Fibroblast of skin of right biceps (primary cell): ENCODE measurements at regions not wholly inside any gene's neighbourhood (a gene's known extent, or its start where the extent isn't known, plus 50 kb on each side); places are given as distances from the start of the nearest gene placed in this dataset.

Experiments
- DNase-seq: peaks from one replicate; pipeline ENCODE4 v3.0.0-alpha.2; 2013

- peak; percentile 17 for DNase-seq
Observed at GRCh38 chr4:152109531-152110509, 349.0 kb upstream of the GATB start.

- DNase-seq, result no peak
Observed at GRCh38 chr4:152107736-152108500, 347.1 kb upstream of the GATB start.

- DNase-seq, result no peak
Observed at GRCh38 chr4:152106781-152107321, 346.0 kb upstream of the GATB start.

- DNase-seq, result peak; percentile 98
Observed at GRCh38 chr4:152106113-152106763, 345.4 kb upstream of the GATB start.

GRCh38 chr4:152104901-152105357 is 344.1 kb upstream of the GATB start:
- DNase-seq, result peak; percentile 10

GRCh38 chr4:152104356-152104755 is 343.5 kb upstream of the GATB start:
- no peak for DNase-seq

- DNase-seq, result no peak
Observed at GRCh38 chr4:152103181-152103901, 342.5 kb upstream of the GATB start.

- no peak for DNase-seq
Observed at GRCh38 chr4:152102436-152103000, 341.7 kb upstream of the GATB start.

- peak; percentile 79 for DNase-seq
Observed at GRCh38 chr4:152101556-152102435, 341.0 kb upstream of the GATB start.

- DNase-seq, result no peak
Observed at GRCh38 chr4:152100379-152101201, 339.8 kb upstream of the GATB start.

GRCh38 chr4:152099981-152100378 is 339.2 kb upstream of the GATB start:
- no peak for DNase-seq

- DNase-seq, result no peak
Observed at GRCh38 chr4:152099555-152099954, 338.7 kb upstream of the GATB start.

- DNase-seq, result no peak
Observed at GRCh38 chr4:152099061-152099425, 338.2 kb upstream of the GATB start.

- no peak for DNase-seq
Observed at GRCh38 chr4:152098365-152099060, 337.7 kb upstream of the GATB start.

- no peak for DNase-seq
Observed at GRCh38 chr4:152097371-152097770, 336.6 kb upstream of the GATB start.

GRCh38 chr4:152095701-152096070 is 334.9 kb upstream of the GATB start:
- DNase-seq, result peak; percentile 49

GRCh38 chr4:152094970-152095700 is 334.3 kb upstream of the GATB start:
- DNase-seq, result peak; percentile 70

GRCh38 chr4:152091405-152091804 is 330.6 kb upstream of the GATB start:
- DNase-seq, result no peak

GRCh38 chr4:152090543-152090942 is 329.7 kb upstream of the GATB start:
- DNase-seq, result peak; percentile 92
